NCI-H226 (cell line): ENCODE measurements at regions not wholly inside any gene's neighbourhood (a gene's known extent, or its start where the extent isn't known, plus 50 kb on each side); places are given as distances from the start of the nearest gene placed in this dataset.
"Not testable (repeated sequence)": the region's sequence is repeated elsewhere in the genome, so short reads cannot be mapped to it uniquely, and the experiment has no call there.

Experiments used
- DNase-seq: peaks from one replicate; pipeline ENCODE4 v3.0.0-alpha.2; 2015

DNA sequence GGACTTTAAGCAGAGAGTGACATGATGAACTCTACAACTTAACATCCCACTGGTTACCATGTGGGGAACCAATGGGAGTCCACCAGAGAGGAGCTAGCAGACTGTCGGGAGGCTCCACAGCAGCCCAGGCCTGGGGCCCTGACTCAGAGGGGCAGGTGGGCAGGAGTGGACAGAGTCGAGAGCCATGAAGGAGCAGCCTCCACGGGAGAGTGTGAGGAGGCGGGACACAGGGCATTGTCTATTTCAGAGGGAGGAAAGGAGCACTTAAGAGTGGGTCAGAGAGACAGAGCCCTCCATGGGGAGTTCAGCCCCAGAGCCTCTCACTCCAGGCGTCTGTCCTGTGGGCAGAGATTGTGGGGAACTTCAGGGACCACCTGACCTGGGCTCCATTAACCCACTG lies 118.7 kb downstream of the CYP26B1 start:
- DNase-seq: no peak

DNA sequence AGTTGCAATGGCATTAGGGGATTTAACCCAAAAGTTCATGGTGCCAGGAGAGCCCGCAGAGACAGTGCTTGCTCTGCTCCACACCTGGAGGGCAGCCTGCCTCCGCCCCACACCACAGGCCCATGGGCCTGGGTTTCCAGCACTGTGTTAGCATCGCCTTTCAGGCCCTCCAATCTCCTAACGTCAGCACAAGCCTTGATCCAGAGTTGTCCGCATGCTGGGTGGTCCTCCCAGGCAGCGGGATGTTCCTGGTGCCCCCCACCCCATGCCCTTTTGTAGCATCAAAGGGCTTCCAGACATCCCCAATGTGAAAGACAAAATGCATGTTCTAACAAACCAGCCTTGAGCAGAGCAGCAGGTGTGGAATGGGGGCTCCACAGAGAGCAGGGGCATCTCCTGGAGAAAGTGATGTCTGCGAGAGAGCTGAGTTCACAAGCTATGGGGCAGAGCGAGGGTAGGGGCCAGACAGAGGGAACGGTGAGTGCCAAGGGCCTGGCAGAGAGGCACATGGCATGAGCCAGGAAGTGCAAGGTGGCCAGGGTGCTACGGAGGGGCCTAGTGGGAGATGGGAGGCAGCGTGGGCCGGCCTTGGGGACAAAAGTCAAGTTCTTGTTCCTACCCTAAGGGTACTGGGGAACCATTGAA lies 119.2 kb downstream of the CYP26B1 start:
- no peak for DNase-seq

GRCh38 chr2:72027426-72028161 lies 120.1 kb downstream of the CYP26B1 start:
- DNase-seq: peak; percentile 9

DNA sequence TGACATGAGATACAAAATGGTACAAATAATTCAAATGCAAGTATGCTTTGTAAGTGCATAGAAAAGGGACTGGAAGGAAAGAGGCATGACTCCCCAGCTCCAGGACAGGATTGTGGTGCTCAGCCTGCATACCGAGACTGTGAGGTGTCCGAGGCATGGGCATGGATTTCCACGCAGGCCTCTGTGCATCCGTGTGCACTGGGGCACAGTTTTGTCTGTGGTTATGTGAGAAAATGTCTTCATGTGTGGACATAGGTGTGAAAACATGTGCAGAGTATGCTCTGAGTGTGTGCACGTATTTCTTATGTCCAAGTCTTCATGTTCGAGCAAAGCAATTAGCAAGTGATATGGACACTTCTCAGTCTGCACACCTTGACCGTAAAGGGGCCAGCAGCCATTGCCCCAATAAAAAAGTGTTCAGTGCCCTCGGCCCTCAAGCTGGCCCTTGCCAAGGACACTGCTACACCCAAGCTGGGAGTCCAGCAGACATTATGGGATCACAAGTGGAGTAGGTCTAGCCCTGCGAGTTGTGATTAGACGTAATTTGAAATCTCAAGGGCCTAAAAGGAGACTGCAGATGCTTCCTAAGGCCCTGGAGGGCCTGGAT lies 120.7 kb downstream of the CYP26B1 start:
- DNase-seq: no peak

GRCh38 chr2:72024451-72025175 lies 123.0 kb downstream of the CYP26B1 start:
- DNase-seq: no peak

DNA sequence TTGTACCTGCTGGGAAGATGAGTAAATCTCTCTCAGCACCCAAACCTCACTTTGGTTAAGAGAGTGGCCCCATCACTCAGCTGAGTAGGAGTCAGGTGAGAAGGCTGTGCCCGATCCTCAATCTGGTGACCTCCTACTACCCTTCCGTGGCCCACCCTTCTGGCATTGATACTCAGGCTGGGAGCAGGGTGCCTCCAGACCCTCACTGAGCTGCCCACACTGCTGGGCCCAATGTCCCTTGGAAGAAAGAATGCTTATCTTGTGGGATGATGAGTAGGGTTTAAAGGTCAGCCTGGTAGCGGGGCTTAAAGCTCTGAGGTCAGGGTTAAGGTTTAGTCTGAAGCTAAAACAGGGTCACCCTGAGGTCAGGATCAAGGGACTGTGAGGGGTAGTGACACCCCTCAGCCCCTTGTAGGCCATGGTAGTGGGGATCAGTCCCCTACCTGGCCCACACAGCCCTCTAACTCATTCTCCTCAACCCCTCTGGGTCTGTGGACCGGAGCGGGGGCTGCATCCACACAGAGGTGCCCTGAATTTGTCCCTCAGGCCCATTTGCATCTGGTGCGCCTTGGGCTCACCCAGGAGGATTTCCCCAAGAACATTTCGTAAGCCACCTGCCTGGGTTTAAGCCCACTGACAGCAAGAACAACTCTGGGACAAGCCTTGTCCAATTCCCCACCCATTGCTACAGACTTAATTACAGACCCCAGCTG lies 123.8 kb downstream of the CYP26B1 start:
- DNase-seq: no peak

DNA sequence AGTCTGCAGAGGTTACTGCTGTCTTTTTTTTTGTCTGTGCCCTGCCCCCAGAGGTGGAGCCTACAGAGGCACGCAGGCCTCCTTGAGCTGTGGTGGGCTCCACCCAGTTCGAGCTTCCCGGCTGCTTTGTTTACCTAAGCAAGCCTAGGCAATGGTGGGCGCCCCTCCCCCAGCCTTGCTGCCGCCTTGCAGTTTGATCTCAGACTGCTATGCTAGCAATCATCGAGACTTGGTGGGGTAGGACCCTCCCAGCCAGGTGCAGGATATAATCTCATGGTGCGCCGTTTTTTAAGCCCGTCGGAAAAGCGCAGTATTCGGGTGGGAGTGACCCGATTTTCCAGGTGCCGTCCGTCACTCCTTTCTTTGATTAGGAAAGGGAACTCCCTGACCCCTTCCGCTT lies 126.3 kb downstream of the CYP26B1 start:
- not testable (repeated sequence) for DNase-seq

- peak; percentile 33 for DNase-seq
These were observed 132.4 kb downstream of the CYP26B1 start for GRCh38 chr2:72015266-72015665.

GRCh38 chr2:72014831-72015230 lies 132.8 kb downstream of the CYP26B1 start:
- DNase-seq: no peak

DNA sequence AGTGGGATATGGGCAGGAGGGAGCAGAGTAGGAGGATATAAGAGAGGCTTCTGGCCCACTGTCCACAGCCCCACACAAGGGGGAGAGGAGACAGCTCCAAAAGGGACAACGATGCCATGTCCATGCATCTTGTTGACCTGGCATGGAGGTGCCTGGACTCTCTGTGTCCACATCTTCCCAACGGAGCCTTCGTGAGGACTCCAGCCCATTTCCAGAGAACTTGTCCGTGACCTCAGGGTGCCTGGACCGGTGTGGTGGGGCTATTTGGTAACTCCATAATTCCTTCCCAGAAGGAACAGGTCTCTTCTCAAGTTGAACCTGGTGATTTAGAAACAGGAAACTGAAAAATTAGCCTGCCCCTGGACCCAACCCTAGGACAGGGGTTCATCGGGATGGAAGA lies 133.9 kb downstream of the CYP26B1 start:
- no peak for DNase-seq

GRCh38 chr2:72012886-72013574 lies 134.6 kb downstream of the CYP26B1 start:
- DNase-seq: peak; percentile 39

DNA sequence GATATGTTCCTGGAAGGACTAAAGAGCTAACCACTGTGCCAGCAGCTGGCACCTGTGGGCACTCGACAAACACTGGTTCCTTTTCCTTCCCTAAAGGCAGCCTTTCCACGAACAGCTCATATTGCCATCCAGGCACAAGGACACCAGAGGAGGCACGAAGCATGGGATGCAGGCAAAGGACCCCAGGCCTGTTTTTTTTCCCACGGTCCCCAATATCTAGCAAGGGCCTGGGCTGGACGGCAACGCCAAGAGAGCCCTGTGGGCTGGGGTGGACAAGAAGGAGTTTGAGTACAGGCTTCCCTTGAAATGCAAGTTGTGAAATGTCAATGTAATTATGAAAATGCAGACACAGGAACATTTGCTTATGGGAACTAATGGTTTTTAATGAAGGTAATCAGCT lies 135.9 kb downstream of the CYP26B1 start:
- no peak for DNase-seq

DNA sequence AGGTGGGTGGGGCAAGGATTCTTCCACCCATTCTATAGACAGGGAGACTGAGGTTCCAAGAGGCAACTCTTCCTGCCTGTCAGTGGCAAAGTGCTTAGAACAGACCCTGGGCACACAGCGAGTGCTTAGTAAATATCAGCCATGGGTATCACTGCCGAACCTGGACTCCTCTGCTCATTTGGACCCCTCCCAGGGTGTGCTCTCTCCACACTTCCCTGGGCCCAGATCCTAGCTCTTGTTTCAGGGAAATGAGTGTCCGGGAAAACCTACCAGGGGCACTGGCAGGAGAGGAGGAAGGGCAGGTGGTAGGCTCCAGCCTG lies 136.3 kb downstream of the CYP26B1 start:
- no peak for DNase-seq

DNA sequence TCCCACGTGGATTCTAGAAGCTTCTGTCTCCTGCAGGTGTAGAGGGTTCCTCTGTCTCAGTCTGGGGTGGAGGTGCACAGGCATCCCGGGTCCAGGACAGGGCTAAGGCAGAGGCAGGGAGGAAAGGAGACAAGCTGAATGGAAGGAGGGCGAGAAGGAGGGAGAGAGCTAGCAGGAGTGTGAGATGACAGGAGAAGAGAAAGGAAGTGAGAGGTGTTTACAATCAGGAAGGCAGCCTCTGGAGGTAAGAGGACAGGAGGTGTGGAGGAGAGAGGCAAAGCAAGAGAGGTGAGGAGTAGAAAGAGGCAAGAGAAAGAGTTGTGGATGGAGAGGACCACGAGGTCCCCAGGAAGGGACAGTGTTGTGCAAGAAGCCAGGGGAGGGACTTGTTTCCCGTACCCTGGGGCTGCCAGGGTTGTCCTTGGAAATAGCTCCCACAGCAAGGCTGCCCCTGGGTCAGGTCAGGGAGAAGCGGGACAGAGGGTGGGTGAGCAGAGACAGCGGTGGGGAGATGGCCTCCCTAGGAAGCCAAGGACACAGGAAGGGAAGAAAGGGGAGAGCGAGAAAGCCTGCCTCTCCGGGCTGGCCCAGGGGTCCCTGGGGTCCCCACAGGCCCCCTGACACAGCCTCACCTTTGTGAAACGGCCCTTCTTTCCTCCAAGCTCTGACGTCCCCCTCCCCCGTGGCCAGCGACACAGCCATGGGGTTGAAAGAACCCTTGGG lies 136.9 kb downstream of the CYP26B1 start:
- no peak for DNase-seq

DNA sequence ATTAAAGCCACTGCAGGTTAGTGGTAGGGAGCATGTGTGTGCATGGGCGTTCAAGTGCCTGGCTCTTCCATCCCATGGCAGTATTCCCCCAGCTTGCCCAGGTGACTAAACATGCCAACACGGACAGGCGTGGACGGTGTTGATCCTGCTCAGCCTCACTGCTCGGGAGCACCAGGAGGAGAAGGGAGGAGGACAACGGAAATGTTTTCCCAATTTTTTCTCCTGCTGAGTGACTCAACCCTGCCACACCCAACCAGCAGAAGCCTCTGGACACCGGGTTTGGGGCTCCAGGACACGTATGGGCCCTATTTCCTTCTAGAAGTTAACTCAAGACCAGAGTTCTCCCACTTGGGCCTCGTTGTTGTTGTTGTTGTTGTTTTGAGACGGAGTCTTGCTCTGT lies 139.1 kb downstream of the CYP26B1 start:
- DNase-seq: no peak

- DNase-seq: no peak
These were observed 140.3 kb downstream of the CYP26B1 start for GRCh38 chr2:72007402-72007801.

GRCh38 chr2:72006188-72006736 lies 141.4 kb downstream of the CYP26B1 start:
- no peak for DNase-seq

GRCh38 chr2:72004976-72005375 lies 142.7 kb downstream of the CYP26B1 start:
- no peak for DNase-seq

- no peak for DNase-seq
These were observed 143.3 kb downstream of the CYP26B1 start for GRCh38 chr2:72004201-72004915.

- DNase-seq: no peak
These were observed 143.9 kb downstream of the CYP26B1 start for GRCh38 chr2:72003796-72004195.

DNA sequence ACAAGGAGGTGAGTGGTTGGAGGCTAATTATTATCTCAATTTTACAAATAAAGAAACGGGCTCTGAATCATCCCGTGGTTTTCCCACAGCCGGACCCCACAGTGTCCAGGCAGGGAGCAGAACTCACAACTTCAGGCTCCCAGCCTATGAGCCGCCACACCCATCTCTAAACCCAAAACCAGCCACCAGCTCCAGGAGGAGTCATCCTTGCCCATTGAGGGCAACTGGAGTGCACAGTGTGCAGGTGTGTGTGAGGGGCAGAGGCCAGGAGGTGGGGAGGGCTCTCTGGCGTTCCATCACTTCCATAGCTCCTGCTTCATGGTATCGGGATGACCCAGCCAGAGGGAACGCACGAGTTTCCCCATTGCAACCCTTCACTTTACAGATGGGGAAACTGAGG lies 144.5 kb downstream of the CYP26B1 start:
- DNase-seq: no peak
